H54 (cell line): ENCODE measurements at regions not wholly inside any gene's neighbourhood (a gene's known extent, or its start where the extent isn't known, plus 50 kb on each side); places are given as distances from the start of the nearest gene placed in this dataset.
A peak's percentile ranks its signal among the peaks of the same experiment; 100 is the strongest.

Experiments
- DNase-seq: peaks from one replicate; pipeline ENCODE4 v3.0.0; 2011; ENCODE audit warnings: low spot score, mixed read lengths; ENCODE audit not compliant: insufficient read length
- FAIRE-seq: peaks from 3 replicates; lab custom pipeline; 2011; peaks lifted over from hg19 to GRCh38; lab: Jason Lieb, UNC
- POLR2A ChIP-seq: IDR thresholded peaks from 2 replicates; pipeline ENCODE4 v1.6.1; 2011; ENCODE audit warnings: low read depth, mild to moderate bottlenecking, low read length

DNA sequence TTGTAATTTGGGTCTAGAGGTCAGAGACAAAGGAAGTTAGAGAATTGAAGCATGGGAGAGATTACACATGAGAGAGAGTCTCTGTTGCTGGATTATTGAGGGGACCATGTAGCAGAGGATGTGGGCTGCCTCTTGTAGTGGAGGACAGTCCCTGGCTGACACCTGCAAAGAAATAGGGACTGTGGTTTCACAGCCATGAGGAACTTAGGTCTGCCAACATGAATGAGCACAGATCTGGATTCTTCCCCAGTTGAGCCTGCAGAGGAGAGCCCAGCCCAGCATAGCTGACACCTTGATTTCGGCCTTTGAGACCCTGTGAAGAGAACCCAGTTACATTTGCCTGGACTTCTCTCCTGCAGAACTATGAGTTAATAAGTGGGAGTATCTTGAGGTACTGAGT is 179.5 kb upstream of the TWIST2 start:
- FAIRE-seq (no peak), DNase-seq (no peak)
- TF ChIP-seq POLR2A, result no peak

DNA sequence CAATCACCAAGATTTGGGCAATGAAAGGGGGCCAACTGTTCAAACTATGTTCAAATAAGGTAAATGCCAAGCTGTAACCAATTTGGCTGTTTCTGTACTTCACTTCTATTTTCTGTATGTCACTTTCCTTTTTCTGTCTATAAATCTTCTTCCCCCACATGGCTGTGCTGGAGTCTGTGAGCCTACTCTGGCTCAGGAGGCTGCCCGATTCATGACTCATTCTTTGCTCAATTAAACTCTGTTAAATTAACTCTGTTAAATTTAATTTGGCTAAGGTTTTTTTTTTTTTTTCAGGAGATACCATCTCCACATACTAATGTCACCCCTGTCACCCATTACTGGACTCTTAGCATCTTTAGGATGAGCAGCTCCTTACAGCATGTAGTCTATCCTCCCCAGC is 178.8 kb upstream of the TWIST2 start:
- no peak for TF ChIP-seq POLR2A
- no peak for FAIRE-seq
- DNase-seq, result no peak

DNA sequence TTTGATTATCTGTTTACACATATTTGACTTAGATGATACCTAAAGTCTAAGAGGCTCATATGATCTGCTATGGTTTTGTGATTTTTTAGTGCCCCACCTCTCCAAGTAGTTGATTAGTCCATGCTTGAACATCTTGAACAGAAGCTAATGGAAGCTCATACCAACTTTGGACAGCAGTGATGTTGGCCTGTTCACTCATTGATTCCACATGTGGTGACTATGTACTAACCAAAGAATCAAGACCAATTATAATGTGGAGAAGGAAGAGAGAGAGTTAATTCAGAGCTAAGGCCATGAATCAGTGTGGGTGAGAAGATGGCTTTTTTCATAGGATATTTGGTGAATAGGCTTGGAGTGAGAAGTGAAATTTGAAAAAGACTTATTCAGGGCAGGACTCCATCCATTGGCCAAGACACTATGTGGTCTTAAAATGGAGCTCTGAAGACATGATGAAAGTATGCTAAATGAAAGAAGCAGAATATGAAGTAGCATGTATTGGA is 178.3 kb upstream of the TWIST2 start:
- no peak for TF ChIP-seq POLR2A
- FAIRE-seq, result no peak
- DNase-seq, result no peak

DNA sequence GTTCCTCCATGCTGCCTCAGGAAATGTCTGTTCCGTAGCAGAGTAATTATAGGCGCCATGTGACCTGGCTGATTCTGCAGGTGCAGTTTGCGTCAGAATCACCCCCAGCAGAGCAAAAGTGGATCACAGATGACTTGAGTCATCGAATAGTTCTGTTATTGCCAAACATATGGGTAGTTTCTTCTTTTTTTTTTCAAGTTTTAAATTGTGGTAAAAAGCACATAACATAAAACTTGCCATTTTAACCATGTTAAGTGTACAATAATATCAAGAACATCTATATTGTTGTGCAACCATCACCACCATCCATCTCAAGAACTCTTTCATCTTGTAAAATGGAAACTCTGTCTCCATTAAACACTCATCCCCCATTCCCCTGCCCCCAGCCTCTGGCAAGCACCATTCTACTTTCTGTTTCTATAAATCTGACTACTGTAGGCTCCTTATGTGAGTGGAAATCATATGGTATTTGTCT is 177.7 kb upstream of the TWIST2 start:
- FAIRE-seq, result no peak
- no peak for TF ChIP-seq POLR2A
- no peak for DNase-seq

DNA sequence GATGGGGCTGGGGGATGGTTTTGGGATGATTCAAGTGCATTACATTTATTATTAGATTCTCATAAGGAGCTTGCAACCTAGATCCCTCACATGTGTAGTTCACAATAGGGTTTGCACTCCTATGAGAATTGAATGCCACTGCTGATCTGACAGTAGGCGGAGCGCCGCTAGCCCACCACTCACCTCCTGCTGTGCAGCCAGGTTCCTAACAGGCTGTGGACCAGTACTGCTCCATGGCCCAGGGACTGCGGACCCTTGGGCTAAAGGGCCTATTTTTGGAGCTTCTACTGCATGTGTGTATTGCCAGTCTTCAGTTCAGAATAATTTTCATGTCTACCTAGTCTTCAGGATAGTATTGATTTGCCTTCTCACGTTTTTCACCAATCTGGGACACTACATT is 165.3 kb upstream of the TWIST2 start:
- DNase-seq (no peak), FAIRE-seq (no peak)
- TF ChIP-seq POLR2A, result no peak

DNA sequence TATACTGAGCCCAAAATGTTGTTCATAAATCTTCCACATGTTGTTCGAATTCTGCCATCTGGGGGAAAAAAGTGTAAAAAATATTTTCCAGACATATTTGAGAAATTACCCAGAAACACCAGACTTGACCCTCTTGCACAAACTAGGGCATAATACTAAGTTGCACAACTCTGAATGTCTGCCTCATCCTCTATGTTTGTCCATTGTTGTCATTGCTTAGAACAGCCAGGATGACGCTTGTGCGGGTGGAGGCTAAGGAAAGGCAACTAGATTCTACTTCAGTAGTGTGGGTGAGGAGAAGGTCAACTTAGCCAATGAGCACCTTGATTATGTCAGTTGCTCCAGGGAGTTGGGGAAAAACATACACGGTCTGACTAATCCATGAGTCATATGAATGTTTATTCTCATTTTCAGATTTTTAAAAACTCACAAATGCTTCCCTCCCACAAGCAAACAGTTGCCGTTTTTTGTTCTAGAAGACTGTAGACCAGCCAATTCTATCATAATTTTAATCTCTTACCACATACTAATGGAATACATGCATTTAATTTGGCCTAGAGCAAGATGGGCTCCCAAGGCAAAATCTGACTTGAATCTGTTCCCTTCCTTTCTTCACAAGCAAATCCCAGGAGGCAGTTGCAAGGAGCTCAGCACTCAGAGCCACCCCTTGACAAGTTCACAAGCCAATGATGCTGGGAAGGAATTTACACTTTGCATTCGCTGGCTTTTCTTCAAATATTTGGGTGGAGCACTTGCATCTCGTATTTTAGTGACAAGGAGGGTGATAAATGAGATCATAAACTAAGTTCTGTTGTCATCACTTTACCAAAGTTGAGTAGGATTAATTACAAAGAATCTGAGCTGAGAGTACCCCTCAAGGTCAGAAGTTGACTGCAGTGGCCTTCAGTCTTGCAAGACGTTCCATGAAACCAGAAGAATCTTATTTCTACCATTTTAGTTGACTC is 163.2 kb upstream of the TWIST2 start:
- peak; percentile 98 for FAIRE-seq
- TF ChIP-seq POLR2A, result no peak
- DNase-seq, result peak; percentile 78

DNA sequence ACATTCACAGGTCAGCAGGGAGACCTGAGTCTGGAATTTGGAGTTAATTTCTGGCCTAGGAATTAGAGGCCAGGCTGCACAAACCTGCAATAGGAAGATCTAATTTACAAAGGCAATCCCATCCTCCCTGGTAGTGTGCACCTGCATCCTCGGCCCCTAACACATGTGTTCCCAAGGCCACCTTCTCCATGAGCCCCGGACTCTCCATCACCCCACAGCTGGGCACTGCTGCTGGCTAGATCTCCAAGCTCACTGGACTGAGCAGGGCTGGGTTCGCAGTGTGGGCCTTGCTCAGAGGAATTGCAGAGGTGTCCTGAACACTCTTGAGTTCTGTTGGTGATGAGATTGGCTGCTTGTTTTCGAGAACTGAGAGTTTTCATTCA is 162.6 kb upstream of the TWIST2 start:
- DNase-seq, result peak; percentile 37
- no peak for TF ChIP-seq POLR2A
- FAIRE-seq, result no peak

DNA sequence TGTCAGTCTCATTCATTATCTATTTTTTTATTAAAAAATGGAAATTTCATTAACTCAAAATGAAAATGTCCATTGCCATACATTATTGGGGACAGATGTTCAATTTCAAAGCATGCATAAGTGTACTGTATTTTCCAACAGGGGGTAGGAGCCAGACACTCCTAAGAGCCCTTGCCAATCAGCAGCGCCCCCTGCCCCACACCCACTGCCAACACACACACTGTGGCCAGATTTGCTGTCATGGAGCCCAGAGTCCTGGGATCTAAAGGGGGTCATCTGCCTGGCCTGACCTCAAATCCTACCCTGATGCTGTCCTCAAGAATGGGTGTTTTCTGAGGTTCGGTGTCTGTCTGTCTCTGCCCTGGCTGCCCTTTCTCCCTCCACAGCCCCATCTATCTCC is 162.2 kb upstream of the TWIST2 start:
- FAIRE-seq (no peak), DNase-seq (no peak)
- TF ChIP-seq POLR2A, result no peak

DNA sequence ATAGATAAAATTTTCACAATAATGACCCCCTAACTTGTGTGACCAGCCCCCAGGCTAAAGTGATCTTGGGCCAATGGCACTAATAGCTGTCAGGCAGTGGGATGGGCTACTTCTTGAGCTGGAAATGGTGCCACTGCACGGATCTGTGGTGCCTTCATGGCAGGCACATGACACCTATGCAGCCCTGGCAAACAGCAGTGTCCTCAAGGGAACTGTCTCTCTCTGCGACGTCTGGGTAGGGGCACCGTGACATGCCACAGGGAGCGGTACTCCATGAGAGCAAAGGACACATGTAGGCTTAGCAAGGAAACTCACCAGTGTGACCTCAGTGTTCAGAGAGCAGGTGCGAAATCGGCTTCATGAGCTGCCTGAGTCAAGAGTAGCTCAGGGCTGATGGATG is 161.7 kb upstream of the TWIST2 start:
- TF ChIP-seq POLR2A, result no peak
- FAIRE-seq (no peak), DNase-seq (no peak)

DNA sequence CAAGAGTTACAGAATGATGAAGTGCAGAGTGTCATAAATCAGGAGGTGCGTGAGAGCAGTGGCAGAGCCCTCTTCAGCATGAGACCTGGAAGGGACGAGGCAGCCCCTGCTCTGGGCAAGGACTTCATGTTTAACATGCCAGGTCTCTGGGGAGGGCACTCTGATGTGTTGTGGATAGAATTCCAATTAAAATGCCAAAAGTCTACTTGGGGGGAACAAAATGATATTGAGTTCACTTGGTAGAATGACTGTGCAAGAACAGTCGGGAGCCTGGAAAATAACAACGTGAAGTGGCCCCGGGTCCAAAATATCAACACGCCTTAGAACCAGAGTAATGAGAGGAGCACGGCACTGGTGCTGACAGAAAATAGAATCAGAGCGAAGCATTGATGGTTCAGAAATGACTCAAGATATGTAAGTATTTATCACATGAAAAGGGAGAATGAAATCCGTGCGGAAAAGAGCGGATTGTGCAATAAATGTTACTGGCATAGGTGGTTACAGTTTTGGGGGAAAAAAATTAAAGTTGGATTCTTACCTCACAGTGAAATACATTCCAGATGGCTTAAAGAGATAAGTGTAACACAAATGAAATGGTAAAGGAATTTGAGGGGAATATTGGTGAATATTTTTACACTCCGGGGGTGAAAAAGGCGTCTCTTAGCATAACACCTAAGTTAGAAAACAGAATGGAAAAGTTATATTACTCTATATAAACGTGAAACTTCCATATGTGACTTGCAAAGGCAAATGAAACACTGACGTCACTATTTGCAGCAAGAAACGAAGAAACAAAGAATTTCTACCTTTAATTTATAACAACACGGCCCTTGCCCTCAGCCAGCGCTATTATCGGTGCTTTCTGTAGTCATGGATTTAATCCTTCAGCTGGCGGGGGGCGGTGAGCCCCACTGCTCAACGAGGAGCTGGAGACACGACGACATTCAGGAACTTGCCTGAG is 159.4 kb upstream of the TWIST2 start:
- FAIRE-seq, result no peak
- DNase-seq, result no peak
- TF ChIP-seq POLR2A, result no peak

DNA sequence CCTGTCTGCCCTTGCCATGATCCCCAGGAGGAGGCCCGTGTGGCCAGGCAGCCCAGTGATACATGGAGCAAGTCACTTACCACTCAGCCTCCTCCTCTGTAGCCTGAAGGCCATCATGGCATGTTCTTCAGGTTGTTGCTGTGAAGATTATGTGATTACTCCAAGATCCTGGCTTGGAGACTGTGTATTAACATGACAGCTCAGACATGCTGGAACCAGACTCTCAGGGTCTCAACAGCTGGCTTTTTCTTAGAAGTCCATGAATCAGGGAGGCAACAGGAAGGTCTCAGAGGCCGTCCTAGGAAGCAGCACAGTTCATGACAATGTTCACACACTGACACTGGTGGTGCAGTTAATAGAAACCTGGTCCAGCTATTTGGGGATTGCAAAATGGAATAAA is 158.6 kb upstream of the TWIST2 start:
- DNase-seq, result no peak
- no peak for FAIRE-seq
- no peak for TF ChIP-seq POLR2A

DNA sequence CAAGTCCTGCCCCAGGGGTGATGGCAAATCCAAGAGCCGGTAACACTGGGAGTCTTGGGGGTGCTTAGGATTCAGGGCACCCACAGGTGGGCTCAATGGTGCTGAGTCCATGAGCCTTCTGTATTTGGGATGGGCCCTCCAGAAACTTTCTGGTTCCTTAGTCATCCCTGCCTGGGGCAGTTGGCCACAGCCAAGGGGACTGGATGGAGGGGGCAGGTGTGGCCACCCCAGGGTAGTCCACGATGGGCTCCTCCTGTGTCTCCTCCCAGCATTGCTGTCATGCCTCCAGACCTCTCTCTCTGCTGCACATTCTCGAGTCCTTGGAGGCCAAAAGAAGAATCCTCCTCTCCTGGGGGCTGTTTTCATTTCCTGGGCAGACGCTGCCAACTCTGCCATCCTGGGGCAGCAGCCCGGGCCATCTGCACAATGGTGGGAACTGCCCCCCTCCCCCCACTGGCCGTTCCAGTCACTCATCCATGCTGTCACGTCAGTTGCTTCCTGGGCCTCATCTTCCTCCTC is 158.0 kb upstream of the TWIST2 start:
- no peak for FAIRE-seq
- DNase-seq, result no peak
- TF ChIP-seq POLR2A, result no peak

DNA sequence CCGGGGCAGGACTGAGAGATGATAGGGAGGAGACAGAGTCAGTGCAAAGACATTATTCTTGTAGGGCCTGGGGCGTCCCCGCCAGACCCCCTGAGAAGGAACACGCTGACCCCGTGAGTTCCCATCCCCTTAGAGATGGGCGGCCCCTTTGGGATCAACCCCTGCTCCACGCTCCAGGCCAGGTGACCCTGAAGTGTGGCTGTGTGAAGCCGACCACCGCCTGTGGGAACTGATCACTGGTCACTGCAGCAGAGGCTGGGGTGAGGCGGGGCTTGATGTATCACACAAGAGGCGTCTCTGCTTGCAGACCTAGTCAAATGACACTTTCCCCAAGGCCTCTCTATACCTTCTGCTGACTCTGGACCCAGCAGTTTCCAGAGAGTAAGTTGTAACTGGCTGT is 157.4 kb upstream of the TWIST2 start:
- FAIRE-seq, result no peak
- TF ChIP-seq POLR2A, result no peak
- DNase-seq, result no peak
